ENCODE measurements at regions not wholly inside any gene's neighbourhood (a gene's known extent, or its start where the extent isn't known, plus 50 kb on each side); places are given as distances from the start of the nearest gene placed in this dataset.

GRCh38 chr7:34407586-34407985 lies 250.4 kb upstream of the NPSR1 start:
- TF ChIP-seq POLR2AphosphoS5 (IDR thresholded peaks at IDR 0.05; ENCODE audit: low read depth, low read length) = no peak
- TF ChIP-seq POLR2A (IDR thresholded peaks at IDR 0.05; ENCODE audit: low read depth, low read length) = no peak
